ENCODE measurements at regions not wholly inside any gene's neighbourhood (a gene's known extent, or its start where the extent isn't known, plus 50 kb on each side); places are given as distances from the start of the nearest gene placed in this dataset.
"Not testable (repeated sequence)": the region's sequence is repeated elsewhere in the genome, so short reads cannot be mapped to it uniquely, and the experiment has no call there.

GRCh38 chr16:50448981-50449380 is 80.2 kb upstream of the BRD7 start:
- DNase-seq = no peak

GRCh38 chr16:50448522-50448921 is 79.7 kb upstream of the BRD7 start:
- DNase-seq = no peak

GRCh38 chr16:50447386-50447785 is 78.6 kb upstream of the BRD7 start:
- DNase-seq = not testable (repeated sequence)

- DNase-seq = no peak
Measured at GRCh38 chr16:50446861-50447260, 78.1 kb upstream of the BRD7 start.

GRCh38 chr16:50445621-50446555 is 77.1 kb upstream of the BRD7 start:
- DNase-seq = no peak

- no peak for DNase-seq
Measured at GRCh38 chr16:50444526-50444925, 75.7 kb upstream of the BRD7 start.

- no peak for DNase-seq
Measured at GRCh38 chr16:50442221-50442620, 73.4 kb upstream of the BRD7 start.

- no peak for DNase-seq
Measured at GRCh38 chr16:50441486-50442157, 72.8 kb upstream of the BRD7 start.

- no peak for DNase-seq
Measured at GRCh38 chr16:50440991-50441390, 72.2 kb upstream of the BRD7 start.

GRCh38 chr16:50440531-50440930 is 71.7 kb upstream of the BRD7 start:
- no peak for DNase-seq

- no peak for DNase-seq
Measured at GRCh38 chr16:50437769-50438437, 69.1 kb upstream of the BRD7 start.

GRCh38 chr16:50436271-50436670 is 67.5 kb upstream of the BRD7 start:
- no peak for DNase-seq

GRCh38 chr16:50434872-50435478 is 66.2 kb upstream of the BRD7 start:
- no peak for DNase-seq

- DNase-seq = no peak
Measured at GRCh38 chr16:50430076-50430475, 61.3 kb upstream of the BRD7 start.

- no peak for DNase-seq
Measured at GRCh38 chr16:50428742-50429141, 60.0 kb upstream of the BRD7 start.

- no peak for DNase-seq
Measured at GRCh38 chr16:50428116-50428515, 59.3 kb upstream of the BRD7 start.

- no peak for DNase-seq
Measured at GRCh38 chr16:50427107-50427506, 58.3 kb upstream of the BRD7 start.

- no peak for DNase-seq
Measured at GRCh38 chr16:50425648-50426047, 56.9 kb upstream of the BRD7 start.

- no peak for DNase-seq
Measured at GRCh38 chr16:50425044-50425443, 56.3 kb upstream of the BRD7 start.

GRCh38 chr16:50422926-50423325 is 54.1 kb upstream of the BRD7 start:
- no peak for DNase-seq

GRCh38 chr16:50419116-50419515 is 50.3 kb upstream of the BRD7 start:
- DNase-seq = no peak

Measured in stimulated activated CD8-positive, alpha-beta memory T cell treated with anti-CD3 and anti-CD28 coated beads, Interleukin-4, amount 100 ng/mL, for 48 hours (primary cell).